Hematopoietic multipotent progenitor cell treated with erythropoietin and hydrocortisone succinate and interleukin-3 and kit ligand, for 6 days (in vitro differentiated cells): ENCODE measurements at regions not wholly inside any gene's neighbourhood (a gene's known extent, or its start where the extent isn't known, plus 50 kb on each side); places are given as distances from the start of the nearest gene placed in this dataset.
"Not testable (repeated sequence)": the region's sequence is repeated elsewhere in the genome, so short reads cannot be mapped to it uniquely, and the experiment has no call there.

Source experiments
- DNase-seq: peaks from one replicate; pipeline ENCODE4 v3.0.0-alpha.2; 2015

- no peak for DNase-seq
These were observed 542.1 kb upstream of the TUSC1 start for GRCh38 chr9:26220367-26220766.

DNA sequence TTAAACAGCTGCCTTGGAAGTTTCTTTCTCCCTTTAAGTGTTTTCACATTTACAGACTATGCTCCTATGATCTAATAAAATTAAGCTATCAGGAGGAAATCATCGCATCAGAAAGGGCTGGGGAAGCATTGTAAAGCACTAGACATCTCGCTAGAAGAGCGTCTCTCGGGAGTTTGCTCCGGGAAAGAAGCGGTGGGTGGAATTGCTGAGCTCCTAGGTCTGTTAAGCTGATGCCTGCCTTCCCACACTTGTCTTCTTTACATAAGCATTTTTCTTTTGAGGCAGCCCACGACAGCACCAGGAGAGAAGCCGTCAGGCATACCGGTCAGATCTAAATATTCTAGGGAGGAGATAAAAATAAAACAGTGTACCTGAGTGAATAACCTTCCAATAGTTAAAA, 541.7 kb upstream of the TUSC1 start:
- DNase-seq: no peak

DNA sequence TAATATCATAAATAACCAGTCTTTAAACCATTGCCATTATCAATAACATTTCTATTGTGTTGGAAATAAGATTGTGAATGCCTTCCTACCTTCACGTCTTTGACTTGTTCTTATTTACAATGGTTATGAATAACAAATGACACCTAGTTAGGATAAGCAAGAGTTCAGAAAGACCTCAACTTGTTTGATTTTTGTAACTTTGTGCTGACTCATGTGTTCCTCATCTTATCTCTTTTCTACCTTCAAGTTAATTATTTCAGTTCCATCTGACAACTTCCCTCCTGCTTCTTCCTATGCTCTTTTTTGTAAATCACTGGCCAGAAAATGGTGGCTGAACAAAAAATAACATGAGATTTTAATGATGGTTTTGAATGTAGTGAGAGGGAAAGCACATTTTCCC, 538.5 kb upstream of the TUSC1 start:
- no peak for DNase-seq

DNA sequence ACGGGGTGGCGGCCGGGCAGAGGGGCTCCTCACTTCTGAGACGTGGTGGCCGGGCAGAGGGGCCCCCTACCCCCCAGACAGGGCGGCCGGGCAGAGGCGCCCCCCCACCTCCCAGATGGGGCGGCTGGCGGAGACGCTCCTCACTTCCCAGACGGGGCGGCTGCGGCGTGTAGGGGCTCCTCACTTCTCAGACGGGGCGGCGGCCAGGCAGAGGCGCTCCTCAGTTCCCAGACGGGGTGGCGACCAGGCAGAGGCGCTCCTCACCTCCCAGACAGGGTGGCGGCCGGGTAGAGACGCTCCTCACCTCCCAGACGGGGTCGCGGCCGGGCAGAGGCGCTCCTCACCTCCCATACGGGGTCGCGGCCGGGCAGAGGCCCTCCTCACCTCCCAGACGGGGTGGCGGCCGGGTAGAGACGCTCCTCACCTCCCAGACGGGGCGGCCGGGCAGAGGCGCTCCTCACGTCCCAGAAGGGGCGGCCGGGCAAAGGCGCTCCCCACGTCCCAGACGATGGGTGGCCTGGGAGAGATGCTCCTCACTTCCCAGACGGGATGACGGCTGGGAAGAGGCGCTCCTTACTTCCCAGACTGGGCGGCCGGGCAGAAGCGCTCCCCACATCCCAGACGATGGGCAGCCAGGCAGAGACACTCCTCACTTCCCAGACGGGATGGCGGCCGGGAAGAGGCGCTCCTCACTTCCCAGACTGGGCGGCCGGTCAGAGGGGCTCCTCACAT, 536.6 kb upstream of the TUSC1 start:
- not testable (repeated sequence) for DNase-seq

DNA sequence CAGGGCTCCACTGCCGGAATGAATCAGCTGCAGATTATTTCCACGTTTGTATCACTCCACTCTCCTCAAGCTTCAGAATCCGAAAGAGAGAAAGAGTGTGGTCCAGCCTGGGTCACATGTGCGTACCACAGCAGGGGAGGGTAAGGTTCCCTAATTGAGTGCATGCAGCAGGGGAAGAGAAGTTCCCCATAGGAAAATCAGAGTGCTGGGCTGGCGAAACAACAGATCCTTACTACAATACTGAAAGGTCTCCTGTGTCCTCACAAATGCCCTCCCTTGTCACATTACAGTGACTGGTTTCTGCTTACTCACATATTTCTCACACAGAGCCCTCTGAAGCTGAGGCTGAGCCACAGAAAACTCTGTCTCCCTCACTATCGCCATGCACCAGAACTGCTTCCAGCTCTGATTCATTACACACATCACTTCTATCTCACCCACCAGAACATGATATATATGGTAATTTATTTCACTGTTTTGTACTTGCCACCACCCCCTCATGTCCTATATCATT, 532.2 kb upstream of the TUSC1 start:
- DNase-seq: no peak

DNA sequence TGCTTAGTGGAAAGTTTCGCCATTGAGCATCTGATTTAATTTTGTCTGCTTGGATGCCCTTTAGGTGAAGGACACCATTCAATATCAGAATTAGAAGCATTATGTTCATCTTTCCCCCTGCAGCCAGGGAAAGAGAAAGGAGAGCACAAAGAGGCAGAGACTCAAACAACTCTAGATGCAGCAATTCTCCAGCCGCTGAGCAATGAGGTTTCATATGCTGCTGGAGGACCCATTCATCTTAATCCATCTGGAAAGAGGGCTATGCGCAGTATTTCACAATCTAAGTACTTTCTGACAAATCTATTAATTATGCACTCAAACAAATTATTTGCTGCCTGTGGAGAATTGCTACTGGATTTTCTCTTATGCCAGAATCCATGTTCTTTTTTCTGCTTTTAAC, 527.0 kb upstream of the TUSC1 start:
- DNase-seq: no peak

- DNase-seq: no peak
These were observed 515.0 kb upstream of the TUSC1 start for GRCh38 chr9:26193237-26193636.

DNA sequence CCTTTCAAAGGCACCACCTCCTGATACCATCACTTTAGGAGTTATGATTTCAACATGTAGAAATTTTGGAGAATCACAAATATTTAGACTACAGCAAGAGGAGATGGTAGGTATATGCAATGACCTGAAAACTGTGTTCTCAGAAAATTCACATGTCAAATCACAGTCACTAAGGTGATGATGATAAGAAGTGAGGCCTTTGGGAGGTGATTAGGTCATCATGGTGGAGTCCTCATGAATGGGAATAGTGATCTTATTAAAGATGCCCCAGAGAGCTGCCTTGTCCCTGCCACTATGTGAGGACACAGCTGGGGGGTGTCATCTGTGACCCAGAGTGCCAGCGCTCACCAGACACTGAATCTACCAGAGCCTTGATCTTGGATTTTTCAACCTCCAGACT, 513.5 kb upstream of the TUSC1 start:
- no peak for DNase-seq

- DNase-seq: no peak
These were observed 503.6 kb upstream of the TUSC1 start for GRCh38 chr9:26181836-26182235.

- DNase-seq: no peak
These were observed 498.4 kb upstream of the TUSC1 start for GRCh38 chr9:26176628-26177027.

GRCh38 chr9:26175264-26175663, 497.0 kb upstream of the TUSC1 start:
- DNase-seq: no peak

GRCh38 chr9:26172301-26172700, 494.1 kb upstream of the TUSC1 start:
- no peak for DNase-seq

- no peak for DNase-seq
These were observed 493.4 kb upstream of the TUSC1 start for GRCh38 chr9:26171691-26172090.

GRCh38 chr9:26170190-26170589, 491.9 kb upstream of the TUSC1 start:
- no peak for DNase-seq

- DNase-seq: no peak
These were observed 491.5 kb upstream of the TUSC1 start for GRCh38 chr9:26169708-26170107.

DNA sequence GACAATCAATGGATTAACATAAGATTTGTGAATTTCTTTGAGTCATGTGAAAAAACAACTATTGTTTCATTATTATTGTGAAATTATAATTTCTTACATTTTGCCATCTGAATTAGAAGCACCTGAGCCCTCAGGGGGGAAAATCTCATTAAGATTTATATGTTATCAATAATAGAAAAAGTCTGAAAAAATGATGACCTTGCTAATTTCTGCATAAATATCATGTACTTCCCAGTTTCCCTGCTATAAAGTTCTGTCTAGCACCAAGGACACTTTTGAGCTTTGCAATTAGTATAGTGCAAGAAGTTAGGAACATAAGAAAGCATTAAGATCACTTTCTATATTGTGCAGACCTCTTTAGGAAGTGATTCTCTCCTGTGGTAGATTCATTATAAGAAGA, 488.3 kb upstream of the TUSC1 start:
- no peak for DNase-seq

DNA sequence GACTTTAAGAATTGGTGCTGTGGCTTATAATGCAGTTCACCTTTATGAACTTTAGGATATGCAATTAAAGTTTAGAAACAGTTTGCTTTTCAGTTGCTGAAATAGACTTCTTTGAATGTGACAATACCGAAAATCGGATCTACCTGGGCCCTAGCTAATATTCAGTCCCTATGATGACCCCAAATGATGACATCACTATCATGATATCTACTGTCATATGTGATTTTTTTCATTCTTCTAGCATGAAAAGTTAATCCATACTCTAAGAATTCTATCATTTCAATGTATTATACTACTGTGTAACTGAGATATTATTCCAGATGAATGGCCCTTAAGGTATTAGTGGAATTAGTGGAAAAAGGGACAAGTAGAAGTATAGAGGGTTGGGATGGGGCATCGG, 487.2 kb upstream of the TUSC1 start:
- no peak for DNase-seq

- DNase-seq: no peak
These were observed 485.7 kb upstream of the TUSC1 start for GRCh38 chr9:26163931-26164330.

DNA sequence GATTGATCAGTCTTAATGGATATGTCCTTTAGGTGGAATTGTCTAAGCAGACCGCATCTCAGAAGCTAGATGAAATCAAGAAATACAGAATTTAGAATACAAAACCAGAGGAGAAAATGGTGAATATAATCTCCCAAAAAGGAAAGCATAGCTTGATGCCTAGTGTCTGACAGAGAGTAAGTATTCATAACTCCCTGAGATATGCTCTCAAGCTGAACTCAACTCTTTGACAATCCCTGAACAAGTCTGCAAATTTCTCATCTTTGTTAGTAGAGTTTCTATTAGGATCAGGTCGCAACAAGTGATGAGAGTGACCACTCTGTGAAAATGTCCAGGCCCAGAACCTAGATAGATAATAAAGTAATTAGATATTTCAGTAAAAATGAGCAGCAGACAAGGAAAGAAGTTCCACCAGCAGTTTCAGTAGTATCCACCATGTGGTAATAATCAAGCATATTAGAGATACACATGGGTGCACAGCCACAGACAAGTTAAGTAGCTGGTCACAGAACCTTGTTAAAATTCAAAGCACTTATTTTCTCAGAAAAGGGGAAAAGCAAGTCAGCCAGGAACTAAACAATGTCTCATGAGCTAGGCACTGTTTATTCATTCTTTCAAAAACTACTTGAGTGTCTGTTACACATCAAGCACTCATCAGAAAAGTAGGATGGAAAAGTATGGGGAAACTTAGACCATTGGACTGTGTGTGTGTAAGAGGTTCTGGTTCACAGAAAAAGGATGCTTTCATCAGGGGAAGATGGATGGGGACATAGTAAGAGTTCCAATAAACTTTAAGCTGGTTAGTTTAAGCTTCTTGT, 481.5 kb upstream of the TUSC1 start:
- no peak for DNase-seq

DNA sequence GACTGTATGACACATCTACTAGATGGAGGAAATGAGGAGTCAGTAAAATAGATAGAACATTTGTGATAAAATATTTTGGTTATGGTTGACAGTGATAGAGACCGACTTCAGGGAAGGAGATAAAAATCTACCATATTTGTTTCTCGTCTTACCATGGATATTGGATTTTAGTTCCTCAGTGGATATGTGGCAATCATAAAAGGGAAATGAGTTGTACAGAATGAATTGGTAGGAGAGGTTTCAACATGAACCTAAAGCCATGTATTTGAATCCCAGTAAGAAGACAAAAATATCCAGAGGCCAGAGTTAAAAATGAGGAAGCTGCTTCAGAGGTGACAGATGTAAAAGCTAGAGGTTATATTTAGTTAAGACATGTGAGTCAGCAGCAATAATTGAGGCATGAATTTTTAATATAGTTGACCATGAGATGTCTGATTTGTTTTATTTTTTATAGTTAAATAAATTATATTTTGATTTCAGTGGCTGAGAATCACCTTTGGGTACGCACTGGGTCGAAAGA, 480.4 kb upstream of the TUSC1 start:
- DNase-seq: no peak

DNA sequence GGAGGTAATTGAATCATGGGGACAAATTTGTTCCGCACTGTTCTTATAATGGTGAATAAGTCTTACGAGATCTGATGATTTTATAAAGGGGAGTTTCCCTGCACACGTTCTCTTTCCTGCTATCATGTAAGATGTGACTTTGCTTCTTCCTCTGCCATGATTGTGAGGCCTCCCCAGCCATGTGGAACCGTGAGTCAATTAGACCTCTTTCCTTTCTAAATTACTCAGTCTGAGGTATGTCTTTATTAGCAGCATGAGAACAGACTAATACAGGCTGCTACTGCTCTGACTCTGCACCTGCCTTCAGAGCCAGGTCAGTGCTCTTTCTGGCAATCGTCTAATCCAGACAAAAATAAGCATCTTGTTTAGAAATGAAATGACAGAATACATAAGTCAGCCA, 479.2 kb upstream of the TUSC1 start:
- no peak for DNase-seq

GRCh38 chr9:26152350-26152749, 474.1 kb upstream of the TUSC1 start:
- no peak for DNase-seq

DNA sequence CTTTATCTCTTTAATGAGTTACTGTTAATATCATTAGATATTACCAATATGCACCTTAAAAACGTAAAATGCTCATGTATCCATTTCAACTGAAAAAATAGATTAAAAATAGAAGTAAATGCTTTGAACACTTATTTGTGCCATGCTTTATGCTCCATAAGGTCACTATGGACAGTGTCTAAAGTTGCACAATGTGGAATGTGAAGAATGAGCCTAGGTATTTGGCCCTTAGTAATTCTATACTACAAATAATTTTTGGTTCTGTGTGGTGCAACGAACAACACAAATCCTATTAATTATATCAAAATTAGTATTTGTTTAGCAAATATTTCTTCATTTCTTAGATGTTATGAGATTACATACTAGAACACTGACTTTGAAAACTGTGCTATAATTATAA, 469.9 kb upstream of the TUSC1 start:
- DNase-seq: no peak

GRCh38 chr9:26145938-26146337, 467.7 kb upstream of the TUSC1 start:
- no peak for DNase-seq
